Ectodermal cell (in vitro differentiated cells): ENCODE measurements at regions not wholly inside any gene's neighbourhood (a gene's known extent, or its start where the extent isn't known, plus 50 kb on each side); places are given as distances from the start of the nearest gene placed in this dataset.

Experiments
- H3K27ac ChIP-seq: 2 replicates; pipeline ENCODE4 v1.7.0; 2013; ENCODE audit warnings: mild to moderate bottlenecking, low read depth, low read length; ENCODE audit not compliant: insufficient read depth, poor library complexity, severe bottlenecking
- H3K27me3 ChIP-seq: 2 replicates; pipeline ENCODE4 v1.7.0; 2013; ENCODE audit warnings: mild to moderate bottlenecking, low read length; ENCODE audit not compliant: insufficient read depth, control insufficient read depth, poor library complexity, severe bottlenecking
- H3K36me3 ChIP-seq: one replicate; pipeline ENCODE4 v1.7.0; 2013; ENCODE audit warnings: low read length; ENCODE audit not compliant: control insufficient read depth, insufficient read depth
- H3K4me1 ChIP-seq: one replicate; pipeline ENCODE4 v1.7.0; 2013; ENCODE audit warnings: low read length; ENCODE audit not compliant: control insufficient read depth, insufficient read depth
- H3K4me3 ChIP-seq: 2 replicates; pipeline ENCODE4 v1.7.0; 2013; ENCODE audit warnings: low read depth, low read length, control low read depth; ENCODE audit not compliant: insufficient read depth
- H3K9me3 ChIP-seq: 2 replicates; pipeline ENCODE4 v1.7.0; 2013; ENCODE audit warnings: mild to moderate bottlenecking, low read length, moderate library complexity; ENCODE audit not compliant: control insufficient read depth
- WGBS, 2 experiments: methylation state at CpG; one replicate each; pipeline ENCODE4 v1.1.7; 2013; ENCODE audit warnings: missing lambda C conversion rate in 2 of 2; 5-methylcytosine and 5-hydroxymethylcytosine counted together

DNA sequence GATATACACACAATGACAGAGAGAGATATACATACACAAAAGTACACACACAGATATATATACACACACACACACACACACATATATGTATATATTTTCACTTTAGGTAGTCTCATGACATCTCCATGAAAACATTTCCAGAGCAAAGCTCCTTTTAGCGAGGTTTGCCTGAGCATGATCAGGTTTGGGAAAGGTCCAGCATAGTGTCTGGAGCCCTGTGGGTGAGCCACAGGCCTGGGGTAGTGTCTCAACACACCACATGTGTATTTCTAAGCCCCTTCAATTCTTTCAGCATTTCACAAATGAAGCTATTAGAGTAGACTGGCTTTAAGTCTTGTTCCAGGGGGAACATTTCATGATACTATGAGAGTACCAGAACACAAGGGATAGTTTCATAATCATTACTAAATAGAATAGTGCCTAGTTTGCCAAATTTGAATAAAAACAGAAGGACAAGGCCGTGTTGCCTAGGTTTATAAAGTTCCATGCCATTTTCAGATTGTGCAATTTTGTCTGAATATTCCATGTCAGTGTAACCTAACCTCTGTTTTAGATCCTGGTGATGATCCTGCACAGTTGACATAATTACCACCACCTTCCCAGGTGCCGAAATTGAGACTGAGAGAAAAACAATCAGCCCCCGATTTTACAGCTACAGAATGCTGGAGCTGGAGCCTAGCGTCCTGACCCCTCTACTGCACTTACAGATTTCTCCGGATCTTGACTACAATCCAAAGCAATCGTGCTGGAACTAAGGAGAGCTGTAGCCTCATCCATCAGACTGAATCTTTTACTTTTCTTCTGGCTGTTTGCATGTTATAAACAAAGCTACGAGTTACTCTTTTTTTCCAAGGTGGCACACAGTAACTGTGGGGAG, 332.7 kb downstream of the CYRIA start:
- Histone ChIP-seq H3K27ac (no peak overlapping the region), H3K27me3 (no peaks in the 10 kb centered on the region), H3K4me3 (no peak overlapping the region), H3K4me1 (peaks cover 27% of the 10 kb centered on the region), H3K36me3 (no peaks in the 10 kb centered on the region), H3K9me3 (no peaks in the 10 kb centered on the region)
- 87 to 88% methylated on average over 8 of the region's 8 CpGs for WGBS, 2 experiments

DNA sequence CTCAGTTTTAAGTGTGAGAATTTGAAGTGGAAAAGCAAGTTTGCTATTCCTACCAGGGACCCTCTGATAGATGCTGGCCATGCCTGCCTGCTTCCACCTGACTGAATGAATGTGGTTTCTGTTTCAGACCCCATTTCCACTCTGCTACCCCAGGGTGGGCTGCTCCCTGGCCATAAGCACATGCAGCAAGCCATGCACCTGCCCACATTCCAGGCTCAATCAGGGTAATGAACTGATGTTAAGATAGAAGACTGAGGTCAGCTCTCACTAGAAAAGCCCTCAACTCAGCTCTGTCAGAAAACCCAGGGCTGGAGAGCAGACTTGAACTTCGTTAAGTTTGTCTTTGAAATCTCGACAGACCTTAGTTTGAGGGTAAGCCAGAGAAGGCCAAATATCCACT, 333.9 kb downstream of the CYRIA start:
- H3K9me3 ChIP-seq: no peaks in the 10 kb centered on the region
- peaks cover 27% of the 10 kb centered on the region for H3K4me1 ChIP-seq
- no peak overlapping the region for H3K4me3 ChIP-seq
- no peak overlapping the region for H3K27ac ChIP-seq
- no peaks in the 10 kb centered on the region for H3K36me3 ChIP-seq
- 89 to 94% methylated on average over 2 of the region's 2 CpGs for WGBS, 2 experiments
- H3K27me3 ChIP-seq: no peaks in the 10 kb centered on the region

DNA sequence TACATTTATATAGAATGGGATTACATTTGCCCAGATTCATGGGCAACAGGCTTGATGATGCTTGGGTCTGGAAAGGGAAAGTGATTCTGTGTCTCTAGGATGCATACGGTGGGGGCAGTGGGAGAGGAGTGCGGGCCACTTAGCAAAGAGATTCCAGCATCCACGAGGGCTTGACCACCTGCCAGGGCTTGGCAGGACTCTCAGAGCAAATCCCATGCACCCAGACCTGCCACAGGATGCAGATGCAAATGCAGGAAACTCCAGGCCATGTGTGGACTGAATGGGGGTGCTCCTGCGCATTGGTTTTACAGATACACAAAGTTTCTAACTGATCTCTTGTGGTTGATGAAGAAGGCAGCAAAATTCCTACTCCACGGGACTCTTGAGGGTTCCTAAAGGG, 334.7 kb downstream of the CYRIA start:
- Histone ChIP-seq H3K36me3 (no peaks in the 10 kb centered on the region), H3K27ac (no peak overlapping the region), H3K4me1 (peaks cover 27% of the 10 kb centered on the region), H3K4me3 (no peak overlapping the region), H3K9me3 (no peaks in the 10 kb centered on the region), H3K27me3 (no peaks in the 10 kb centered on the region)
- WGBS, 2 experiments: 19 to 23% methylated on average over 5 of the region's 5 CpGs

DNA sequence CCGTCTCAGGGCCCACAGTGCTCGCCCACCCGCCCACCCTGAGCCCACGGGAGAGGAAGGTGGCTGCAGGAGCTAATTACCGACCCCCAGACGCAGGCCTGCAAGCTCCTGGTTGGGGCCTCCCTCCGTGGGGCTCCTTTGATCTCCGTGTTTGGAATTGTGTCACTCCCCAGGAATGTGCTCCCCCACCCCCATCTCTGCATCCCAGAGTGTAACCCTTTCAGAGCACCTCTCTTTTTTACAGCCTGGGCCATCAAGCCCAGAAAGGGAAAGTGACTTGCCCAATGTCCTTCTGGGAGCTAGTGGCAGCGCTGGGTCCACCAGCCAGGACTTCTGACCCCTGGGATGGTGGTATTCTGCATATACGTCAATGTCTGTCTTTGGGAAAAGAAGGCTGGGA, 335.1 kb downstream of the CYRIA start:
- Histone ChIP-seq H3K4me3 (no peak overlapping the region), H3K27me3 (no peaks in the 10 kb centered on the region), H3K4me1 (peaks cover 27% of the 10 kb centered on the region), H3K36me3 (no peaks in the 10 kb centered on the region), H3K9me3 (no peaks in the 10 kb centered on the region), H3K27ac (no peak overlapping the region)
- 2 to 8% methylated on average over 9 to 10 of the region's 10 CpGs for WGBS, 2 experiments

DNA sequence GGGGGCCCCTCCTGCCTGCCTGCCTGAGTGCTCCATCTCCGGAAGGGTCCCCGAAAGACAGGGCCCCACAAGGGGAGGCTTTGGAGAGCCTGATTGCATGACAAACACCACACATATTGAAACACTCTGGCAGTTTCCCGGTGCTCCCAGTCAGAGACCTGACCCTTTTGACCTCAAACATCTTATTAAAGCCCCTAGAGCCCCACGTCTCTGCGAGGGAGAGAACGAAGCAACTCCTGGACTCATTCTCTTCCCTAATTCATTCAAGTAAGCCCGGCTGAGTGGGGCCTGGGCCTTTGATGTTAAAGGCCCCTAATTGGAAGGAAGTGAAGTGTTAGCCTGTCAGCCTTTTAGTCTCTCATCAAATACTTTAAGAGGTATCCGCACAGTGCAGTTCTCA, 335.6 kb downstream of the CYRIA start:
- 1 to 2% methylated on average over 8 of the region's 8 CpGs for WGBS, 2 experiments

DNA sequence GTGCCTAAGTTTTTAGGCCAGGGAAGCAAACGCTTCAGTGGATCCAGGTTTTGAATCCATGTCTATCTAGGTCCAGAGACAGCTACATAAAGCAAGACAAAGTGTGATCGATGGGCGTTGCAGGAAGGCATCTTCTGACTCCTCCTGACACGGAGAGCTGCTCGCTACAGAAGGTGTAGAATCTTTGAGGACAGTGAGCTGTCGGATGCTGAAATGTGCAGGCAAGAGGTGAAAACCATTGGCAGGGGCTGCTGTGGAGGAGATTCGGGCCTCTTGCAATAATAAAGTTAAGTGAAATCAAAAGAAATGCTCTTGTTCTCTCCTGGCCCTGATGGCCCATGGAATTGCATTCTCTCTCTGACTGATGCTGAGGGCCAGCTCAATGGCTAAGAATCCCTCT, 336.2 kb downstream of the CYRIA start:
- H3K27ac ChIP-seq: peak overlapping the region; percentile 79
- H3K4me1 ChIP-seq: peaks cover 34% of the 10 kb centered on the region
- 83 to 85% methylated on average over 7 of the region's 7 CpGs for WGBS, 2 experiments

More for the DNA sequence above, 335.6 kb downstream of the CYRIA start:
- no peaks in the 10 kb centered on the region for H3K9me3 ChIP-seq
- H3K4me1 ChIP-seq: peaks cover 30% of the 10 kb centered on the region
- H3K36me3 ChIP-seq: no peaks in the 10 kb centered on the region
- H3K27ac ChIP-seq: peak overlapping the region; percentile 79
- H3K27me3 ChIP-seq: no peaks in the 10 kb centered on the region
- H3K4me3 ChIP-seq: no peak overlapping the region

DNA sequence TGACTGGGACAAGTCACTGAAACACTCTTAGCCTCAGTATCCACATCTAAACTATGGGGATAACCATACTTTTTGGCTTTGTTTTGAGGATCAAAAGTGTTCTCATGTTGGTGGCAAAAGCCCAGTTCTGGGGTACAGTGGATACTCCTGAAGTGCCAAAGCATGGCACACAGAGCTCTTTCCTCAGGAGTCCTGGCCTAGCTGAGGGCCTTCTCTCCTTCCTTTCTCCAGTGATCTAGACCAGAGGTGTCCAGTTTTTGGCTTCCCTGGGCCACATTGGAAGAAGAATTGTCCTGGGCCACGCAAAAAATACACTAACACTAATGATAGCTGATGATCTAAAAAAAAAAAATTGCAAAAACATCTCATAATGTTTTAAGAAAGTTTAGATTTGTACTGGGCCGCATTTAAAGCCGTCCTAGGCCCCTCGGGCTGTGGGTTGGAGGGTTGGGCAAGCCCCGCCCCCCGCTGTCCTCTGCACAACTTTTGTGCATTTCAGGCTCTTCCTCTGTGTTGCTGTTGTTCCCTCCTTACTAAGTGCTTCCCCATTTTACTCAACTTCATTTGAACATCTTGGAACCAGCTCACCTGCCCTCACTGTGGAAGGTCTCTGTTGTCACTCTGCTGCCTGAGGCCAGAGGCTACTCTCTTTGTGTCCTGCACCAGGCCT, 337.0 kb downstream of the CYRIA start:
- no peak overlapping the region for H3K27ac ChIP-seq

More for the DNA sequence above, 336.2 kb downstream of the CYRIA start:
- no peak overlapping the region for H3K4me3 ChIP-seq
- no peaks in the 10 kb centered on the region for H3K9me3 ChIP-seq
- no peaks in the 10 kb centered on the region for H3K36me3 ChIP-seq
- H3K27me3 ChIP-seq: no peaks in the 10 kb centered on the region

DNA sequence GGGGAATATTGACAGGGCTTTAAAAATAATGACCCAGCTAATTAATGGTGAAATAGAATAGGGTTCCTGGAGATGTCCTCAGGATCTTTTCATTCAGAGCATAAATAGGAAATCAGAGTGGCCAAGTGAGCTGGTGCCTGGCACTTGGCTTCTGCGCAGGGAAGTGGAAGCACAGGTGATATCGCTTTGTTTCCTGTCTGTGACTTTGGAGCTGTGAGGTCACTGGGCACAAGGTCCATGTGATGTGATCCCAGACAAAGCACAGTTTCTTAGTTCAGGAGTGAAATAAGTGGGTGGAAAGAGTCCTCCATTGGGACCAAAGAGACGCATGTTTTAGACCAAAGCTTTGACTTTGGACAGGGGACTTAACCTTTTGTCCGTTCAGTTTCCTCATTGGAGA, 338.3 kb downstream of the CYRIA start:
- no peaks in the 10 kb centered on the region for H3K9me3 ChIP-seq
- peaks cover 34% of the 10 kb centered on the region for H3K4me1 ChIP-seq
- 94 to 95% methylated on average over 4 of the region's 4 CpGs for whole genome bisulfite sequencing, 2 experiments
- H3K4me3 ChIP-seq: no peak overlapping the region
- no peaks in the 10 kb centered on the region for H3K36me3 ChIP-seq
- H3K27me3 ChIP-seq: no peaks in the 10 kb centered on the region
- no peak overlapping the region for H3K27ac ChIP-seq

More for the DNA sequence above, 337.0 kb downstream of the CYRIA start:
- 89 to 90% methylated on average over 5 of the region's 6 CpGs for WGBS, 2 experiments
- Histone ChIP-seq H3K4me1 (peaks cover 34% of the 10 kb centered on the region), H3K36me3 (no peaks in the 10 kb centered on the region), H3K9me3 (no peaks in the 10 kb centered on the region), H3K27me3 (no peaks in the 10 kb centered on the region), H3K4me3 (no peak overlapping the region)

DNA sequence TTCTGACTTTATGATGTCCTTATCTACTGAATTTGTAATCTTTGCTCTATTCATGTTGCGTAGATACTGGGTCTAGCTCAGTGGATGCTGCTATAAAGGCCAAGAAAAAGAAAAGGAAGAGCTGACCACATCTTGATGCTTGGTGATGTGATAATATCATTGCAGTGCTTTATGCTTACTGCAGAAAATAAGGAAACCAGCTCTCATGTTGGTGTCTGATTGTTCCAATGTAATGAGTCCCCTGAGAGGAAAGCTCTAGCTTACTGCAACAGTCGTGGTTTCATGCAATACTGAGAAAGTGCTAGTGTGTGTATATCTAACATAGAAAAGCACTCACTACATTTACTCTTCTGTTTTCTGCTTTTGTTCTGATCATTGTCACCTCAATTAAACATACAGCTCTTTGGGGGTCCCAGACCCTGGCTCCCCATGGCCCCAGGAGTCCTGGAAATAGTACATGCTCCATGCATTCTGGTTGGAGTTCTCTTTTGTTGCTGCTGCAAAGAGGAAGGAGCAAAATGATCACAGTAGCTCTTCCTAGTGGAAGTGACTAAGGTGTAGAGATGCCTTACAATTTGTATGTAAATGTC, 338.8 kb downstream of the CYRIA start:
- Histone ChIP-seq H3K27me3 (no peaks in the 10 kb centered on the region), H3K36me3 (no peaks in the 10 kb centered on the region), H3K4me3 (no peak overlapping the region), H3K4me1 (peaks cover 32% of the 10 kb centered on the region), H3K9me3 (no peaks in the 10 kb centered on the region), H3K27ac (no peak overlapping the region)
- WGBS, 2 experiments: 95 to 100% methylated on average over 1 to 2 of the region's 2 CpGs

DNA sequence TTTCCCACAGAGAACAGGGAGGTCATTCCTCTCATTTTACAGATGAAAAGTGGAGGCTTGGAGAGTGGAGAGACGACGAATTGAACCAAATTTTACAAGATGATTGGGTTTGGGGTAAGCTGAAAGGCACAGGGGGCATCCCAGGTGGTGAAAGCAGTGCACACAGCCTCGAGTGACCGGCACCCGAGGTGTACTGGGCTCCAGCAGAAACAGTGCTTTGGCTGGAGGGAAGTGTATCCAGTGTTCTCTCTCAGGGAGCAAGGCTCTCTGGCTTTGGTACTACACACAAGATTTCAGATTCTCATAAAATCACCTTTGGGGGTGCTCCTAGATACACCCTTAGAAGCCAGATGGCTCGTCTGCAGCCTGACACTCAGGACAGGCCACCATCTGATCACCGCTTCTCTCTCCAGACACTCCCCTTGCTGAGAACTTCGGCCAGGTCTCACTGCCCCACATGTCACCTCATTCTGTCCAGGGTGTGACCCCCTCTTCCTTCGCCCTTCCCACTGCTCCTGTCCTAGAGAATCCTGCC, 339.6 kb downstream of the CYRIA start:
- H3K4me3 ChIP-seq: no peak overlapping the region
- WGBS, 2 experiments: 88 to 93% methylated on average over 9 of the region's 9 CpGs
- no peaks in the 10 kb centered on the region for H3K36me3 ChIP-seq
- no peaks in the 10 kb centered on the region for H3K9me3 ChIP-seq
- no peaks in the 10 kb centered on the region for H3K27me3 ChIP-seq
- H3K4me1 ChIP-seq: peaks cover 24% of the 10 kb centered on the region
- no peak overlapping the region for H3K27ac ChIP-seq
